ENCODE measurements at regions not wholly inside any gene's neighbourhood (a gene's known extent, or its start where the extent isn't known, plus 50 kb on each side); places are given as distances from the start of the nearest gene placed in this dataset.

DNA sequence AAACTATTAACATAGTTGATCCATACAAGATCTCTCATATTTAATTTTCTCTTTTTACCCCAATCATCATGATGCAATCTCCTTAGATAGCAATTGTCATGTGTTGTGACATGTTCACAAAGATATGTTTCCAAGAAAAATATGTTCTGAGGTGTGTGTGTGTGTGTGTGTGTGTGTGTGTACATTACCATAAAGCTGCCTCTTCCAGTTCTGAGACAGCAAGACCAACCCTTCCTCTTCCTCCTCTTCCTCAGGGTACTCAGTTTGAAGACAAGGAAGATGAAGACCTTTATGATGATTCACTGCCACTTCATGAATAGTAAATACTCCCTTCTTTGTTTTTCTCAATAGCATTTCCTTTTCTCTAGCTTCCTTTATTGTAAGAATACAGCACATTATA lies 303.3 kb upstream of the PRDM9 start:
- ATAC-seq (no peak), DNase-seq (ENCODE audit: low read depth, low spot score) (no peak)
- BruUV-seq (replicated peaks): no TSS peak
- Histone ChIP-seq H3K27ac (ENCODE audit: low read length) (no peak overlapping the region), H3K4me3 (ENCODE audit: low read depth in 2 of 2, low read length in 2 of 2) (no peak overlapping the region), H3K36me3 (ENCODE audit: control insufficient read depth, insufficient read depth, low read length) (no peaks in the 10 kb centered on the region), H3K9me3 (ENCODE audit: control insufficient read depth, insufficient read depth, low read depth, low read length) (no peaks in the 10 kb centered on the region), H3K4me1 (ENCODE audit: control insufficient read depth, insufficient read depth, low read length) (no peaks in the 10 kb centered on the region), H3K27me3 (ENCODE audit: control insufficient read depth, insufficient read depth, low read length) (no peaks in the 10 kb centered on the region)
- in situ Hi-C loops (cut with HindIII; ENCODE audit: low pct_unique_long_range_greater_than_20kb, low sequenced_read_pairs) (no loop called here), intact Hi-C loops (cut with micrococcal nuclease; ENCODE audit: unreplicated experiment) (no loop called here)
- ChIA-PET CTCF (no interaction called here), POLR2A (no interaction called here)
- TF ChIP-seq POLR2AphosphoS5 (IDR thresholded peaks at IDR 0.05; ENCODE audit: low read depth, low read length): no peak
- no peak for TF ChIP-seq TCF7L2 (IDR thresholded peaks at IDR 0.05; ENCODE audit: low read depth, low read length)
- TF ChIP-seq, protein P1, sequence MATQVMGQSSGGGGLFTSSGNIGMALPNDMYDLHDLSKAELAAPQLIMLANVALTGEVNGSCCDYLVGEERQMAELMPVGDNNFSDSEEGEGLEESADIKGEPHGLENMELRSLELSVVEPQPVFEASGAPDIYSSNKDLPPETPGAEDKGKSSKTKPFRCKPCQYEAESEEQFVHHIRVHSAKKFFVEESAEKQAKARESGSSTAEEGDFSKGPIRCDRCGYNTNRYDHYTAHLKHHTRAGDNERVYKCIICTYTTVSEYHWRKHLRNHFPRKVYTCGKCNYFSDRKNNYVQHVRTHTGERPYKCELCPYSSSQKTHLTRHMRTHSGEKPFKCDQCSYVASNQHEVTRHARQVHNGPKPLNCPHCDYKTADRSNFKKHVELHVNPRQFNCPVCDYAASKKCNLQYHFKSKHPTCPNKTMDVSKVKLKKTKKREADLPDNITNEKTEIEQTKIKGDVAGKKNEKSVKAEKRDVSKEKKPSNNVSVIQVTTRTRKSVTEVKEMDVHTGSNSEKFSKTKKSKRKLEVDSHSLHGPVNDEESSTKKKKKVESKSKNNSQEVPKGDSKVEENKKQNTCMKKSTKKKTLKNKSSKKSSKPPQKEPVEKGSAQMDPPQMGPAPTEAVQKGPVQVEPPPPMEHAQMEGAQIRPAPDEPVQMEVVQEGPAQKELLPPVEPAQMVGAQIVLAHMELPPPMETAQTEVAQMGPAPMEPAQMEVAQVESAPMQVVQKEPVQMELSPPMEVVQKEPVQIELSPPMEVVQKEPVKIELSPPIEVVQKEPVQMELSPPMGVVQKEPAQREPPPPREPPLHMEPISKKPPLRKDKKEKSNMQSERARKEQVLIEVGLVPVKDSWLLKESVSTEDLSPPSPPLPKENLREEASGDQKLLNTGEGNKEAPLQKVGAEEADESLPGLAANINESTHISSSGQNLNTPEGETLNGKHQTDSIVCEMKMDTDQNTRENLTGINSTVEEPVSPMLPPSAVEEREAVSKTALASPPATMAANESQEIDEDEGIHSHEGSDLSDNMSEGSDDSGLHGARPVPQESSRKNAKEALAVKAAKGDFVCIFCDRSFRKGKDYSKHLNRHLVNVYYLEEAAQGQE (IDR thresholded peaks at IDR 0.05; ENCODE audit: insufficient read depth in 1 of 2, low read depth in 2 of 2, low read length in 1 of 2): no peak
- TF ChIP-seq, protein P2, sequence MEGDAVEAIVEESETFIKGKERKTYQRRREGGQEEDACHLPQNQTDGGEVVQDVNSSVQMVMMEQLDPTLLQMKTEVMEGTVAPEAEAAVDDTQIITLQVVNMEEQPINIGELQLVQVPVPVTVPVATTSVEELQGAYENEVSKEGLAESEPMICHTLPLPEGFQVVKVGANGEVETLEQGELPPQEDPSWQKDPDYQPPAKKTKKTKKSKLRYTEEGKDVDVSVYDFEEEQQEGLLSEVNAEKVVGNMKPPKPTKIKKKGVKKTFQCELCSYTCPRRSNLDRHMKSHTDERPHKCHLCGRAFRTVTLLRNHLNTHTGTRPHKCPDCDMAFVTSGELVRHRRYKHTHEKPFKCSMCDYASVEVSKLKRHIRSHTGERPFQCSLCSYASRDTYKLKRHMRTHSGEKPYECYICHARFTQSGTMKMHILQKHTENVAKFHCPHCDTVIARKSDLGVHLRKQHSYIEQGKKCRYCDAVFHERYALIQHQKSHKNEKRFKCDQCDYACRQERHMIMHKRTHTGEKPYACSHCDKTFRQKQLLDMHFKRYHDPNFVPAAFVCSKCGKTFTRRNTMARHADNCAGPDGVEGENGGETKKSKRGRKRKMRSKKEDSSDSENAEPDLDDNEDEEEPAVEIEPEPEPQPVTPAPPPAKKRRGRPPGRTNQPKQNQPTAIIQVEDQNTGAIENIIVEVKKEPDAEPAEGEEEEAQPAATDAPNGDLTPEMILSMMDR (IDR thresholded peaks at IDR 0.05): no peak
- no peak for TF ChIP-seq SIN3A (IDR thresholded peaks at IDR 0.05; ENCODE audit: borderline replicate concordance, insufficient read depth, low read depth, low read length)

DNA sequence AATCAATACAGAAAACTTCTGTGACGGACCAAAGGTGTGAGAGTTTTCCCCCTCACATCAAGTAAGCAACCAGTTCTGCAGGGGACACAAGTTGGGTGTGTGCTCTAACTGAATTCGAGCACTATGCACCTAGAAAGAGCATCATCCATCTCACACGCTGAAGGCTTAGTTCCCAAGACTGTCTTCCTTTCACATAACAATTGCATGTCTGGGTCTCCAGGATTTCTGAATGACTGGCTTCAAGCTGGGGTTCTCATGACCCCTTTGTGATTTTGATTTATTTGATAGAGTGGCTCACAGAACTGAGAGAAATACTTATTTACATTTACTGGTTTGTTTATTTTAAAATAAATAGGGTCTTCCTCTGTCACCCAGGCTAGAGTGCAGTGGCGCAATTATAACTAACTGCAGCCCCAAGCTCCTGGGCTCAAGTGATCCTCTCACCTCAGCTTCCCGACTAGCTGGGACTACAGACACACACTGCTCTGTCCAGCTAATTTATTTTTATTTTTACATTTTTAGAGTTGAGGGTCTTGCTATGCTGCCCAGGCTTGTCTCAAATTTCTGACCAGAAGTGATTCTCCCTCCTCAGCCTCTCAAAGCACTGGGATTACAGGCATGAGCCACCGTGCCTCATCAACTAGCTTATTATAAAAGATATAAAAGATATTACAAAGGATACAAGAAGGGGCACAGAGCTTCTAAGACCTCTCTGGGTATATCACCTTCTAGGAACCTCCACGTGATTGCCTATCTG lies 316.7 kb upstream of the CDH12 start:
- TF ChIP-seq, protein P1 (IDR thresholded peaks at IDR 0.05; ENCODE audit: insufficient read depth in 1 of 2, low read depth in 2 of 2, low read length in 1 of 2): no peak
- TF ChIP-seq, protein P2 (IDR thresholded peaks at IDR 0.05): no peak
- TF ChIP-seq SIN3A (IDR thresholded peaks at IDR 0.05; ENCODE audit: borderline replicate concordance, insufficient read depth, low read depth, low read length): no peak
- no peak for TF ChIP-seq POLR2AphosphoS5 (IDR thresholded peaks at IDR 0.05; ENCODE audit: low read depth, low read length)
- no peak for TF ChIP-seq TCF7L2 (IDR thresholded peaks at IDR 0.05; ENCODE audit: low read depth, low read length)
- no peak for ATAC-seq
- no peak for DNase-seq (ENCODE audit: low read depth, low spot score)
- POLR2A ChIA-PET: no interaction called here
- in situ Hi-C loops (cut with HindIII; ENCODE audit: low pct_unique_long_range_greater_than_20kb, low sequenced_read_pairs) (no loop called here), intact Hi-C loops (cut with micrococcal nuclease; ENCODE audit: unreplicated experiment) (no loop called here)
- CTCF ChIA-PET: no interaction called here
- Histone ChIP-seq H3K27me3 (ENCODE audit: control insufficient read depth, insufficient read depth, low read length) (no peaks in the 10 kb centered on the region), H3K4me1 (ENCODE audit: control insufficient read depth, insufficient read depth, low read length) (no peaks in the 10 kb centered on the region), H3K27ac (ENCODE audit: low read length) (no peak overlapping the region), H3K4me3 (ENCODE audit: low read depth in 2 of 2, low read length in 2 of 2) (no peak overlapping the region), H3K9me3 (ENCODE audit: control insufficient read depth, insufficient read depth, low read depth, low read length) (no peaks in the 10 kb centered on the region), H3K36me3 (ENCODE audit: control insufficient read depth, insufficient read depth, low read length) (no peaks in the 10 kb centered on the region)
- BruUV-seq (replicated peaks): no TSS peak
